Mucosa of rectum (tissue), 2 donors: ENCODE measurements at regions not wholly inside any gene's neighbourhood (a gene's known extent, or its start where the extent isn't known, plus 50 kb on each side); places are given as distances from the start of the nearest gene placed in this dataset.

Experiments used
- H3K27ac ChIP-seq, 2 donors: one replicate each; pipeline ENCODE4 v1.7.0; 2013; ENCODE audit warnings: inconsistent platforms in 2 of 2, low read depth in 2 of 2, low read length in 2 of 2
- H3K27me3 ChIP-seq, 2 donors: one replicate each; pipeline ENCODE4 v1.7.0; 2013; ENCODE audit warnings: low read length in 2 of 2; ENCODE audit not compliant: control insufficient read depth in 2 of 2, insufficient read depth in 2 of 2
- H3K36me3 ChIP-seq, 2 donors: one replicate each; pipeline ENCODE4 v1.7.0; 2013; ENCODE audit warnings: low read length in 2 of 2; ENCODE audit not compliant: control insufficient read depth in 2 of 2, insufficient read depth in 2 of 2
- H3K4me1 ChIP-seq, 2 donors: one replicate each; pipeline ENCODE4 v1.7.0; 2013; ENCODE audit warnings: low read length in 2 of 2, mild to moderate bottlenecking in 1 of 2; ENCODE audit not compliant: control insufficient read depth in 2 of 2, insufficient read depth in 2 of 2
- H3K4me3 ChIP-seq, 2 donors: one replicate each; pipeline ENCODE4 v1.7.0; 2013; ENCODE audit warnings: low read length in 2 of 2
- H3K9ac ChIP-seq, 2 donors: one replicate each; pipeline ENCODE4 v1.7.0; 2013; ENCODE audit warnings: low read length in 2 of 2, low read depth in 1 of 2, mild to moderate bottlenecking in 1 of 2
- H3K9me3 ChIP-seq, 2 donors: one replicate each; pipeline ENCODE4 v1.7.0; 2013; ENCODE audit warnings: low read length in 2 of 2; ENCODE audit not compliant: control insufficient read depth in 2 of 2
- donor health status: healthy.
- donor health status: Normal muscosa, but diverticular disease.

DNA sequence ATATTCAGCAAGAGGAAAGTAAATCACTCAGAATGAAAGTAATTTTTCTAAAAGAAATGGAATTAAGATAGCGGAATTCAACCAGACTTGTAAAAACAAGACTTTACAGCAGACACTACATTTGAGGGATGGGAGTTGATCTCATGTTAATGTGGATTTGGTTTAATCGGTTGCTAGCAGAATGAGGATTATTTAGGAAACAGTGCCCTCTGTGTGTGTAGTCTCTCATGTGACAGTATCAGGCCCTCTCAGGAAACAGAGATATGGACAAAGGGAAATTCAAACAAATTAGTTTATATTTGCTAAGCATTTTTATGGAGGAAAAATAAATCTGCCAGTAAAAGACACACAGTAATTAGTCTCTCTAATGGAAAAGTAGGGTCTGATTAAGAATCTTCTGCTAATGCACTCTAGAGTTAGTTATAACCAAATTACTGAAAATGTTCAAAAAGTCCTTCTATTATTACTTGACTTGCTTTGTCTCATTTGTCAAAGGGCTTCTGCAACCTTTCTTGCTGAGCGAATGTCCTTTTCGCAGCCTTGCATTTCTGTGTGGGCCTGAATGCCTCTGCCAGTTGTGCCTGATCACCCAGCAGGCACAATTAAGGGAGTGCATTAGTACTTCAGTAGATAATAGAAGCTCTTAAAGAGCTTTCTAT lies 1282.3 kb upstream of the TENM3 start:
- no peaks in the 10 kb centered on the region for H3K36me3 ChIP-seq
- no peak overlapping the region for H3K9ac ChIP-seq
- no peaks in the 10 kb centered on the region for H3K4me1 ChIP-seq
- H3K9me3 ChIP-seq = no peaks in the 10 kb centered on the region
- H3K27ac ChIP-seq = no peak overlapping the region
- H3K27me3 ChIP-seq = no peaks in the 10 kb centered on the region
- H3K4me3 ChIP-seq = no peak overlapping the region

DNA sequence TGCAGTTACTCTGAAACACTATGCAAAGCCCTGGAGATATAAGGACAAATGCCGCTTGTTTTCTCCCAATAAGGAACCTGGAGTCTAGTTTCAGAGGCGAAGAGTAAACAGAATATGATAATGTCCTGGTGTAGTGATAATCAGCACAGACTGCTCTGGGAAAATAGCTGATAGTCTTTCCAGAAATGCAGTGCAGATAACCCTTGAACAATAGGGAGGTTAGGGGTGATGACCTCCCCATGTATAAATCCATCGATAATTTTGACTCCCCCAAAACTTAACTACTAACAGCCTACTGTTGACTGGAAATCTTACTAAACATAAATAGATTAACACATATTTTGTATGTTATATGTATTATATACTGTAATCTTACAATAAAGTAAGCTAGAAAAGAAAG lies 1280.9 kb upstream of the TENM3 start:
- H3K9me3 ChIP-seq = no peaks in the 10 kb centered on the region

DNA sequence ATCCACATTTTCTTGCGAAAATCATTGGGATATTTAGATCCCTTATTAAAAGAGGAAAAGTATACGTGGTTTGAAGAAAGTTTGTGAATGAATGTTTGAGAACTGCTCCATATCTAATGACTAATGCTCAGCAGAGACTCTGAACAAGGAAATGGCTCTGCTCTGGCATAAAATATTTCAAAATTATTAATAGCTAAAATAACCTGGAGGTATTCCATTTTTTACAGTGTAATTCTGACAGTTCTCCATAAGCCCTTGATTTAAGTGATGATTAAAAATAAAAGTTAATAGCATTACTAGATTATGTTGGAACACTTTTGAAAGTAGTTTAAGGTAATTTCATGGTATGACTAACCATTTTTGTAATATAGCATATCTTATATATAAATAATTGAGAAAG lies 1276.9 kb upstream of the TENM3 start:
- no peak overlapping the region for H3K4me3 ChIP-seq
- H3K27me3 ChIP-seq = no peaks in the 10 kb centered on the region
- no peaks in the 10 kb centered on the region for H3K9me3 ChIP-seq
- no peak overlapping the region for H3K9ac ChIP-seq
- H3K27ac ChIP-seq = no peak overlapping the region
- H3K36me3 ChIP-seq = no peaks in the 10 kb centered on the region
- no peaks in the 10 kb centered on the region for H3K4me1 ChIP-seq

More for the DNA sequence above, 1280.9 kb upstream of the TENM3 start:
- H3K27me3 ChIP-seq = no peaks in the 10 kb centered on the region
- no peaks in the 10 kb centered on the region for H3K36me3 ChIP-seq
- no peaks in the 10 kb centered on the region for H3K4me1 ChIP-seq
- no peak overlapping the region for H3K9ac ChIP-seq
- H3K4me3 ChIP-seq = no peak overlapping the region
- H3K27ac ChIP-seq = no peak overlapping the region

DNA sequence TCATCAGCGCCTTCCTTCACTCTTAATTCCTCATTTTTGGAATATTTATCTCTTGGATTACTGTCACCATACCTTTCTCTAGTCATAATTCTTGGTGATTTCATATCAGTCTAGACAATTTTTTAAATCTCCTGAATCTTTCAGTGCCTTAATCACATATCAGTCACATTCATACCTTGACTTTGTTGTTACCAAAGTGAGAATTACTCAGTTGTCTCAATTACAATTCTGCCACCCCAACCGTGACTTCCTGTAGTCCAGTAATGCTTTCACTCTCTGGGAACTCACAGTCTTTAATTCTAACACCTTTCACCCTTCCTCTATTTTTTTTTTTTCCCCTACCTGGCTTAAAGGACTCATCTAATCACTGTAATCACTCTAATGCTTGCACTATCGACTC lies 1275.3 kb upstream of the TENM3 start:
- no peak overlapping the region for H3K27ac ChIP-seq
- H3K4me1 ChIP-seq = no peaks in the 10 kb centered on the region
- H3K4me3 ChIP-seq = no peak overlapping the region
- H3K36me3 ChIP-seq = no peaks in the 10 kb centered on the region
- H3K9ac ChIP-seq = no peak overlapping the region
- no peaks in the 10 kb centered on the region for H3K9me3 ChIP-seq
- no peaks in the 10 kb centered on the region for H3K27me3 ChIP-seq

DNA sequence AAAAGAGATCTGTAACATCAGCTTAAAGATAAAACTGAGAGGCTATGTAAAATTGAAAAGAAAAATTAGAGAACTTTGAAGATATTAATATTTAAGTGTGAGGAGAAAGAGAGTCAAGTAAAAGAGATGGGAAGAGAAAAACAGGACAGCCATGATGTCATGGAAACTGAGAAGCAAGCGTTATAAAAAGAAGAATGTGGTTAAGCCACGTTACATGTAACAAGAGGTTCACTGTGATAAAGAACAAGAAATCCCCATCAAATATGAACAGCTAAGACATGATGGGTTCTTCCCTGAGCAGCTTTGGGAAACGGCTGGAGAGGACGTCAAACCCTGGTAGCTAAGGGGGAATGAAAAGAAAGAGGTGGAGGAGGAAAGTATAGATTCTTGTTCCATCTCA lies 1269.3 kb upstream of the TENM3 start:
- Histone ChIP-seq H3K27me3 (no peaks in the 10 kb centered on the region), H3K9me3 (no peaks in the 10 kb centered on the region), H3K4me3 (no peak overlapping the region), H3K9ac (no peak overlapping the region), H3K27ac (no peak overlapping the region), H3K4me1 (no peaks in the 10 kb centered on the region), H3K36me3 (no peaks in the 10 kb centered on the region)

DNA sequence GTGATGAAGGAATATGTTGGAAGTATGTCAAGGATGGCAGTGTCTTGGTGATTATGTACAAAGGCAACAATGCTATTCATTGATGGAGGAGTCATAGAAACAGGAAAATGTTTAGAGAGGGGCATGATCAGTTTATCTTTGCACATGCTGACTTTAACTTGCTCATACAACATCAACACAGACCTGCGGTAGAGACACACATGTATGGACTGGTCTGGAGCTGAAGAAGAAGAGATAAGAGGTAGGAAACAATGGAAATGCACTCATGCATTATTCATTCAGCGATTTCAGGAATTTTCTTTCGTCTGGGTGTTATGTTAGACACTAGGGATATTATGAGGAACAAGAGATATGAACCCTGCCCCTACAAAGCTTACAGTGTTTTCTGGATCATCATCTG lies 1252.3 kb upstream of the TENM3 start:
- H3K27me3 ChIP-seq = no peaks in the 10 kb centered on the region
- H3K4me3 ChIP-seq = no peak overlapping the region
- no peaks in the 10 kb centered on the region for H3K36me3 ChIP-seq
- H3K9ac ChIP-seq = no peak overlapping the region
- H3K4me1 ChIP-seq = no peaks in the 10 kb centered on the region
- no peak overlapping the region for H3K27ac ChIP-seq
- H3K9me3 ChIP-seq = no peaks in the 10 kb centered on the region

DNA sequence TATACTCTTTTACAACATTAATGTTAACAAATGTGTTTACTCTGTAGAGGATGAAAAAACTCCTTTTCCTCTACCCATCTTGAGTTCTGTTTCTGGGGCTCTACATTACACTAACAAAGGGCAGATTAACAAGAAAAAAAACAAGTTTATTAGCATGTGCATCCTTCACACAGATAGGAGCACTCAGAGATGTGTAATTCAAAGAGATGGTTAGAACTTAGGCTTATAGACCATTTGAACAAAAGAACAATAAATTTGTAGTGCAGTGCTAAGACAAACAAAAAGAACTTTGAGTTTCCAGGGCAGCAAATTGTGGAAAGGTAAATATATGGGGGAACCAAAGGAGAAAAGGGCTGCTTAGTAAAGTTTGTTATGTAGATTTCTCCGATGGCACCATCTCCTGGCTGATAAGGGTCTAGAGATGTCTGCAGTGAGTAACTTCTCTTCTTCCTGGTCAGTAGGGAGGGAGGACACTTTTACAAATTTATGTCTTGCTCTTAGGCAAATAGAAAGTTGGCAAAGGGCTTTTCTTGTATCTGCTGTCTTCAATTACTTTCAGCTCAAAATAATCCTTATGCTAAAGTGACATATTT lies 1249.9 kb upstream of the TENM3 start:
- H3K9me3 ChIP-seq = no peaks in the 10 kb centered on the region
- H3K4me1 ChIP-seq = no peaks in the 10 kb centered on the region
- H3K4me3 ChIP-seq = no peak overlapping the region
- H3K9ac ChIP-seq = no peak overlapping the region
- H3K27ac ChIP-seq = no peak overlapping the region
- no peaks in the 10 kb centered on the region for H3K36me3 ChIP-seq
- no peaks in the 10 kb centered on the region for H3K27me3 ChIP-seq

DNA sequence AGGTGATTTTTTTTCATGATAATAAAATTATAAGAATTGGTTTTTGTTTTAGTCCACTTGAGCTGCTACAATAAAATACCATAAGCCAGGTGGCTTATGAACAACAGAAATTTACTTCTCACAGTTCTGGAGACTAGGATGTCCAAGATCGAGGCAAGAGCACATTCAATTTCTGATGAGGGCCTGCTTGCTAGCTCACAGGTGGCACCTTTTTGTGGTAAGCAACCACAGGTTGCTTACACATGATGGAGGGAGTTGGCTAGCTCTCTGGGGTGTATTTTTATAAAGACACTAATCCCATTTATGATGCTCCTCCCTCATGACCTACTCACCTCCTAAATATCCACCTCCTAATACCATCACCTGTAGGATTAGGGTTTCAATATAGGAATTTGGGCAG lies 1248.5 kb upstream of the TENM3 start:
- no peak overlapping the region for H3K4me3 ChIP-seq
- H3K4me1 ChIP-seq = no peaks in the 10 kb centered on the region
- no peak overlapping the region for H3K9ac ChIP-seq
- no peaks in the 10 kb centered on the region for H3K9me3 ChIP-seq
- no peaks in the 10 kb centered on the region for H3K36me3 ChIP-seq
- H3K27me3 ChIP-seq = no peaks in the 10 kb centered on the region
- H3K27ac ChIP-seq = no peak overlapping the region

DNA sequence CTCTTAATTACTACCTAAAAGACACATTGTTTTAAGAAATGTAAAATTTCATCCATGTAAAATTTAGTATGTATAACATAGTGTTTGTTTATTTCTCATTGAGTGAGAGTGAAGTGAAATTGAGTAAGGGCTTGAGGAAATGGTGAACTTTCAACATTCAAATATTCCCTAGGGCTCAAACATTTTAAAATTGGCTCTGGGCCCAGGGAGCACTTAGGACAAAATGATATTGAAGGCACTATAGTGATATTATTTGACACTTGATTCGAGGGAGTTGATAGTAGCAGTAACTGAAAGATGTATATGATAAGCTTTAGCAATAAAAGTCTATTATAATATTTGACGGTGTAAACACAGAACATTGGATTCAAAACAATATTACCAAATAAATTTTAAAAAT lies 1244.0 kb upstream of the TENM3 start:
- no peaks in the 10 kb centered on the region for H3K27me3 ChIP-seq
- H3K9ac ChIP-seq = no peak overlapping the region
- H3K4me1 ChIP-seq = no peaks in the 10 kb centered on the region
- H3K36me3 ChIP-seq = no peaks in the 10 kb centered on the region
- H3K9me3 ChIP-seq = peaks cover 3% of the 10 kb centered on the region in 2 donors
- no peak overlapping the region for H3K4me3 ChIP-seq
- no peak overlapping the region for H3K27ac ChIP-seq

DNA sequence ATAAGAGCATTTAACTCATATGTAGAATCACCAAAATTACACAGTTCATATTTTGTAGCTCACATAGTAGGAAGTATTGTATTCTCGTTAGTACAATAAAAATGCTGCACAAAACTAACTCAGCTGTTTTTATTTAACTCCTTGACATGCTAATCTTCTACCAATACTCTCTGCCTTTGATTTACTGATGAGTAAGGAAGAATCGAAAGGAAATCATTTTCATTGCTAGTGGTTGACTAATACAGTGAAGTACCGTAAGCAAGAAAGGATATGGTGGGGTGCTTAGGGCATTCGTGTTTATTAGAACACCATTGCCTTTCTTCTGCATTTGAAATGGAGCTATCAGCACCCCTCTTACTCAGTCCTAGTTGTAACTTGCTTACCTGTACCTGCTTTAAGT lies 1239.1 kb upstream of the TENM3 start:
- Histone ChIP-seq H3K27ac (no peak overlapping the region), H3K9ac (no peak overlapping the region), H3K9me3 (peaks cover 3% of the 10 kb centered on the region in 2 donors), H3K4me3 (no peak overlapping the region), H3K36me3 (no peaks in the 10 kb centered on the region), H3K4me1 (no peaks in the 10 kb centered on the region), H3K27me3 (no peaks in the 10 kb centered on the region)
